Mesothelial cell of epicardium (in vitro differentiated cells): ENCODE measurements at regions not wholly inside any gene's neighbourhood (a gene's known extent, or its start where the extent isn't known, plus 50 kb on each side); places are given as distances from the start of the nearest gene placed in this dataset.
"Not testable (repeated sequence)": the region's sequence is repeated elsewhere in the genome, so short reads cannot be mapped to it uniquely, and the experiment has no call there.

Experiments used
- DNase-seq, 2 experiments: peaks; one replicate each; pipeline ENCODE4 v3.0.0; 2021; ENCODE audit warnings: low spot score in 2 of 2; ENCODE audit not compliant: unreplicated experiment in 2 of 2
- H3K27ac Mint-ChIP-seq: 2 replicates; pipeline ENCODE4 v1.8.0; 2021; ENCODE audit warnings: mixed read lengths
- H3K27me3 Mint-ChIP-seq: 2 replicates; pipeline ENCODE4 v1.8.0; 2021; ENCODE audit warnings: low read depth, mixed read lengths
- H3K36me3 Mint-ChIP-seq: 2 replicates; pipeline ENCODE4 v1.8.0; 2021; ENCODE audit warnings: mixed read lengths
- H3K4me1 Mint-ChIP-seq: 2 replicates; pipeline ENCODE4 v1.8.0; 2021; ENCODE audit warnings: mixed read lengths
- H3K4me3 Mint-ChIP-seq: 2 replicates; pipeline ENCODE4 v1.8.0; 2021; ENCODE audit warnings: mild to moderate bottlenecking, moderate library complexity, mixed read lengths
- H3K9me3 Mint-ChIP-seq: 2 replicates; pipeline ENCODE4 v1.8.0; 2021; ENCODE audit warnings: mixed read lengths
- TF ChIP-seq, protein P1 (sequence below): fragments of 200-600 bp; sonication (generic); IDR thresholded peaks from one replicate; pipeline ENCODE4 v1.5.0; 2021; ENCODE audit warnings: antibody characterized with exemption; ENCODE audit not compliant: unreplicated experiment

DNA sequence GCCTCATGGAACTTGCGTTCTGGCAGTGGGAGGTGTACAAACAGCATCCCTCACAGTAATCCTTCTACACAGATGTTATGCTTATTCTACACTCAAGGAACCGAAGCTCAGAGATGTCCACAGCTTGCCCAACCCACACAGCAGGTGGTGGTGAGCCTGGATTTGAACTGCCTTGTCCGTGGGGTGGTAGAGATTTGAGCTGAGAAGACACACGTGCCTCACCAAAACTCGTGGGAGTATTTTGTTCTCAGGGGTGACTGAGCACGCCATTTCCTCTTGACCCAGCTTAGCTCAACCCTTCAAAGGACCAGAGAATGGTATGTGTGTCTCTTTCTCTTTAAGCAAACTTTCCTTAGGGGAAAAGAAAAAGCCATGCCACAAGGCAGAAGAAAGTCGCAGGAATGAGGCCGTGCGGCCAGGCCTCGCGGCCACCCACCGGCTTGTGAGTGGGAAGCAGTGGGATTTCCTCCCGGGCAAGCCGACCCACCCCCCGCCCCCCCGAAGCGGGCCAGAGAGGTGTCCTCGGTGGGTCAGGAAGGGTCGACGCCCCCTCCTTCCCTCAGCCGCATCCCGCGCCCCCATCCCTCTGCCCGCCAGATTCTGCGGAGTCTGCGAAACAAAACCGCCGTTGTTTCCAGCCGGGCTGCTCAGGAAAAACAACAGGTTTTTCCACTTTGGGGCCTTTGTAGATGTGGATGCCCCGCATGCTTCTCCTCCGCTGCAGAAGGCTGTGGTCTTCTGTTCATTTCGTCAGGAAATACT, 123.8 kb upstream of the ZNF469 start:
- not testable (repeated sequence) for H3K27me3 Mint-ChIP-seq, DNase-seq
- Mint-ChIP-seq H3K4me3 (peak overlapping the region; percentile 10), H3K9me3 (peaks cover 27% of the 10 kb centered on the region), H3K4me1 (peaks cover 36% of the 10 kb centered on the region), H3K27ac (peak overlapping the region; percentile 85), H3K36me3 (peaks cover 19% of the 10 kb centered on the region)

DNA sequence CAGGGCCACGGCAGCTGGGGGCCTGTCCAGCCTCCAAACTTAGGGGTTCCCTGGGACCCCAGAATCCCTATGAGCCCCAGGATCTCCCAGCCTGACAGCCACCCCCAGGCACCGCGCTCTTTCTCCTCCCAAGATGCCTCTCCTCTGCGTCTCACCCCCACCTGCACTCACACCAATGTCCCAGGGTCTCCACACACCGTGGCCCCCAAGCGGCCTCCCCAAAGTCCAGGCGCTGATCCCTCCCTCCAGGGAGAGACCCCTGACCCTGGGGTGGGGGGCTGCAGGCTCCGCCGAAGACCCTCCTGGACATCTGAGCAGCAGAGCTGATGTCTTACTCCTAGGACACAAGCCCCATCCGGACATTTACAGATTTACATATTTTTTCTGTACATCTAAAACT, 123.2 kb upstream of the ZNF469 start:
- Mint-ChIP-seq H3K27ac (peak overlapping the region; percentile 85), H3K36me3 (peaks cover 19% of the 10 kb centered on the region), H3K9me3 (peaks cover 26% of the 10 kb centered on the region), H3K4me1 (peaks cover 39% of the 10 kb centered on the region), H3K4me3 (peak overlapping the region; percentile 10)
- not testable (repeated sequence) for DNase-seq, H3K27me3 Mint-ChIP-seq

DNA sequence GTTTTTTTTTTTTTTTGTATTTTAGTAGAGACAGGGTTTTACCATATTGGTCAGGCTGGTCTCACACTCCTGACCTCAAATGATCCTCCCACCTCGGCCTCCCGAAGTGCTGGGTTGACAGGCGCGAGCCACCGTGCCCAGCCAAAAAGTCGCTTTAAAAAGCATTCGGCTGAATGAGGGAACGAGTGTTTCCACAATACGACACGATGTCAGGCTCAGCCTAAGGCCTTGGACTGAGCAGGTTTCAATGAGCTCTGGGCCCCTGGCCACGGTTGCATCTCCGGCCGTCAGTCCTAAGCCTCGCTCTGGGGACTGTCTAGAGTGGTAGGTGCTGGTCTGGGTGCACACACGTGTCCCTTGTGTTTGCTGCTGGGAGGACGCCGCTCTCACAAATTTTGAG, 122.6 kb upstream of the ZNF469 start:
- Mint-ChIP-seq H3K27ac (peak overlapping the region; percentile 72), H3K4me1 (peaks cover 44% of the 10 kb centered on the region), H3K9me3 (peaks cover 20% of the 10 kb centered on the region), H3K36me3 (peaks cover 14% of the 10 kb centered on the region)
- not testable (repeated sequence) for H3K27me3 Mint-ChIP-seq, DNase-seq, H3K4me3 Mint-ChIP-seq

DNA sequence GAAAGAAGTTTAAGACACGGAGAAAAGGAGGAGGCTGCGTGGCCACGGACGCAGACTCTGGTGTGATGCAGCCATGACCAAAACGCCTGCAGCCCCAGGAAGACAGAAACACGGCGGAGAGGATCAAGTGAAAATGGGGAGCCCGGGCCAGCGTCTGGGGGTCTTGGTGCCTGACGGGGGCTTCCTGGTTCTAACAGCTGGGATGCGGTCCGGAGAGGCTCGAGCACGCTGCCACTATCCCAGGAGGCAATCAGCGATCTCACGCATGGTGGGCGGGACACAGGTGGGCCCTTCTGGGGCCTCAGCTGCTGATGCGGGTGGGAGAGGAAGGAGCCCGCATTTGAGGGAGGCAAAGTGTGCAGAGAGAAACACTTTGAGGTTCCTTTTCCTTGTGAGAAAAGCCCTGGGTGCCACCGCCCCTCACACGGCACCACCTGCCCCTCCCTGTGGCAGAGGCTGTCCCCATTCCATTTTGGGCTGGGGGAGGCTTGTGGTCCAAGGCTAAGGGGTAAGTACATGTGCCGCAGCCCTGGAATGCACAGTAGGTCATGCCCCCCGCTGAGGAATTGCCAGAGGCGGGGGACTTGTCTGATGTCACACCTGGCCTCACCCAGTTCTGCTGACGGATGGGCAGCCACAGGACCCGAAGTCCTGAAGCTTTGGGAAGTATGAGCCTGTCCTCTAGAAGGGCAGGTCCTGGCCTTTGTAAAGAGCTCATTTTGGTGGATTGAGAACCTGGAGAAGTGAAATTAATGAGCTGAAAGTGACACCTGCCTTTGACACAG, 121.7 kb upstream of the ZNF469 start:
- not testable (repeated sequence) for H3K27me3 Mint-ChIP-seq, H3K36me3 Mint-ChIP-seq, H3K4me3 Mint-ChIP-seq, DNase-seq
- peaks cover 46% of the 10 kb centered on the region for H3K4me1 Mint-ChIP-seq
- peak overlapping the region; percentile 72 for H3K27ac Mint-ChIP-seq
- H3K9me3 Mint-ChIP-seq = peaks cover 11% of the 10 kb centered on the region

- H3K27me3 Mint-ChIP-seq, H3K9me3 Mint-ChIP-seq, DNase-seq, H3K4me3 Mint-ChIP-seq, H3K36me3 Mint-ChIP-seq: not testable (repeated sequence)
- Mint-ChIP-seq H3K27ac (peak overlapping the region; percentile 91), H3K4me1 (peaks cover 54% of the 10 kb centered on the region)
Observed at GRCh38 chr16:88261814-88262605, 120.7 kb upstream of the ZNF469 start.

DNA sequence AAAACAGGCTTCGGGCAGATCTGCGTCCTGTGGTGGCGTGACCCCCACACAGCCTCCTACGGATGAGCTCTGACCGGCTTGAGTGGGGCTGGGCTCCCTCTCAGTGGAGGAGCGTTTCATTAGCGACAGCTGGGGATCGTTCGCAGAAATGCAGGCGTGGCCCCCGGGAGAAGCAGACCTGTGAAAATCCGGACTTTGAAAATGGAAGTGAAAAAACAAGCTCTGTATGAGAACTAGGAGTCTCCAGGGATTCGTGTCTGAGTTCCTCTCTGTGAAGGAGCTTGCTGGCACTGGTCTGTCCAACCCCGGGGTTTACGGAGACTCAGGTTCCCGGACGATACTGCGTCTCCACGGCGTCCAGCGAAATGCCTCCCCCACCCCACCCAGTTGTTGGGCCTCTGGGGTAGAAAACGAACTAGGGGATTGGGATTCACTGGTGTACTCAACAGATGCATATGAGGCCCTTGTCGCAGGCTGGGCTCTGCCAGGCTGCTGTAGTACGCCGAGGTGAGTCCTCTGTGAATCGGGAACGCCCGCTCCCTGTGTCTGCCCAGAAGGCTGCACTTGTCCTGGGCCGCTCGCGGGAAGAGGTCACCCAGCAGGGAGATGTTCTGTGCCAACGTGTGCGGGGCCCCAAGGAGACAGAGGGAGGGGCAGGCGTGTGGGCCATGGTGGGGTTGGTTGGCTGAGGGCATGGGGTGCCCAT, 119.7 kb upstream of the ZNF469 start:
- H3K27ac Mint-ChIP-seq = peak overlapping the region; percentile 93

DNA sequence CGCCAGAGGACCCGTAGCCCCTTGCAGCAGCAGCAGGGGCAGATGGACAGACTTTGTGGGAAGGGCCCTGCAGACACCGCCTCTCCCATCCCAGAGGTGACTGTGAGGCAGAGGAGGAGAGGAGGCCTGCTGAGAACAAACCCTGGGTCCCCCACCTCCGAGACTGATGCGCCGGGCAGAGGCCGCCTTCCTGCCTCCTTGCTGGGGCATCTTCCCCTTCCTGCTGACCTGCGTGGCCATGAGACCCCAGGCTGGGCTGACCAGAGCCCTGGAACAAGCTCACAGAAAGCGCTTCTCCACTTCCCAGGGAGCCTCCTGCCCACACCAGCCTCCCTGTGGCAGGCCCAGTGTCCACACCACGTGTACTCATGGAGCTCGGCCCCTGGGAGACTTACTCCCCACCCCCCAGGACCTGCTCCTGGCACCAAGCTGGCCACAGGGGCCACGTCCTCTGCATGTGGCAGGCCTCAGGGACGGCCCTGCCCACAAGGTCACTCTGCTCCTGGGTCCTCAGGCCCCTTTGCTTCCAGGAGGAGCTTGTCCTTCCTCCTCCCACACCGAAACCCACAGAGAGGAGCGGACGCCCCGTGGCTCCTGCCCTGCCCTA, 119.0 kb upstream of the ZNF469 start:
- DNase-seq, H3K9me3 Mint-ChIP-seq, H3K27me3 Mint-ChIP-seq, H3K4me3 Mint-ChIP-seq, H3K36me3 Mint-ChIP-seq: not testable (repeated sequence)
- Mint-ChIP-seq H3K4me1 (peaks cover 54% of the 10 kb centered on the region), H3K27ac (peak overlapping the region; percentile 93)

More for the DNA sequence above, 119.7 kb upstream of the ZNF469 start:
- H3K4me3 Mint-ChIP-seq = peak overlapping the region; percentile 28
- not testable (repeated sequence) for DNase-seq, H3K36me3 Mint-ChIP-seq, H3K9me3 Mint-ChIP-seq, H3K27me3 Mint-ChIP-seq
- peaks cover 57% of the 10 kb centered on the region for H3K4me1 Mint-ChIP-seq

GRCh38 chr16:88264641-88265285, 118.0 kb upstream of the ZNF469 start:
- no peaks in the 10 kb centered on the region for H3K9me3 Mint-ChIP-seq
- H3K36me3 Mint-ChIP-seq = no peaks in the 10 kb centered on the region
- H3K27me3 Mint-ChIP-seq = no peaks in the 10 kb centered on the region
- peak; percentile 47 to 77 for DNase-seq
- TF ChIP-seq, protein P1, sequence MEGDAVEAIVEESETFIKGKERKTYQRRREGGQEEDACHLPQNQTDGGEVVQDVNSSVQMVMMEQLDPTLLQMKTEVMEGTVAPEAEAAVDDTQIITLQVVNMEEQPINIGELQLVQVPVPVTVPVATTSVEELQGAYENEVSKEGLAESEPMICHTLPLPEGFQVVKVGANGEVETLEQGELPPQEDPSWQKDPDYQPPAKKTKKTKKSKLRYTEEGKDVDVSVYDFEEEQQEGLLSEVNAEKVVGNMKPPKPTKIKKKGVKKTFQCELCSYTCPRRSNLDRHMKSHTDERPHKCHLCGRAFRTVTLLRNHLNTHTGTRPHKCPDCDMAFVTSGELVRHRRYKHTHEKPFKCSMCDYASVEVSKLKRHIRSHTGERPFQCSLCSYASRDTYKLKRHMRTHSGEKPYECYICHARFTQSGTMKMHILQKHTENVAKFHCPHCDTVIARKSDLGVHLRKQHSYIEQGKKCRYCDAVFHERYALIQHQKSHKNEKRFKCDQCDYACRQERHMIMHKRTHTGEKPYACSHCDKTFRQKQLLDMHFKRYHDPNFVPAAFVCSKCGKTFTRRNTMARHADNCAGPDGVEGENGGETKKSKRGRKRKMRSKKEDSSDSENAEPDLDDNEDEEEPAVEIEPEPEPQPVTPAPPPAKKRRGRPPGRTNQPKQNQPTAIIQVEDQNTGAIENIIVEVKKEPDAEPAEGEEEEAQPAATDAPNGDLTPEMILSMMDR = no peak
- peaks cover 47% of the 10 kb centered on the region for H3K4me1 Mint-ChIP-seq
- peak overlapping the region; percentile 86 for H3K27ac Mint-ChIP-seq
- no peak overlapping the region for H3K4me3 Mint-ChIP-seq

DNA sequence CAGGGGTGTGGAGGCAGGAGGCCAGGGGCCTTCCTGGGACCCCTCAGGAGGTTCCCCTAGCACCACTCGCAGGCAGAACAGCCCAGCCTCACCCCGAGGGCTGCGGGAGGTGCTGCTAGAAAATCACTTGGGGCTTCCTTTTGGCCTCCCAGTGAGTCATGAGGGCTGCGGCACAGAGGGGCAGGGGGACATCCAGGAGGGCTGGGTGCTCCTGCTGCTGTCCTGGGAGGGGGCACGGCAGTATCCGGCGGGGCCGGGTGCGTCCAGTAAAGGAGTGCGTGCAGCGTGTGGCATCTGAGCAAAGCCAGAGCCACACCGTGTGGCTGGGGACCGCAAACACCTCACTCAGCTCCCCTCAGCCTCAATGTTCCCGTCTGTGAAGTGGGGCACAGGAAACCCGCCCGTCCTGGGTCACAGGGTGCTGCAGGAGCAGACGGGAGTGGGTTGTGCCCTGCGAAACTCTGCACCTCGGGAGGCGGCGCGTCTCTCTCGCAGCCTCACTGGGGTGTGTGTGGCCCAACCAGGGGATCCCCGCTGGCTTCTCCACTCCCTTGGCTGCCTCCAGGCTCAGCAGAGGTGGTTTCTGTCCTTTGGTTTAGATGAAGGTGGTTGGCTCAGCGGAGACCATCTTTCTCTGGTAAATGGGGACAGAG, 117.3 kb upstream of the ZNF469 start:
- peaks cover 44% of the 10 kb centered on the region for H3K4me1 Mint-ChIP-seq
- H3K4me3 Mint-ChIP-seq, H3K9me3 Mint-ChIP-seq, H3K36me3 Mint-ChIP-seq, DNase-seq, H3K27me3 Mint-ChIP-seq, H3K27ac Mint-ChIP-seq: not testable (repeated sequence)

DNA sequence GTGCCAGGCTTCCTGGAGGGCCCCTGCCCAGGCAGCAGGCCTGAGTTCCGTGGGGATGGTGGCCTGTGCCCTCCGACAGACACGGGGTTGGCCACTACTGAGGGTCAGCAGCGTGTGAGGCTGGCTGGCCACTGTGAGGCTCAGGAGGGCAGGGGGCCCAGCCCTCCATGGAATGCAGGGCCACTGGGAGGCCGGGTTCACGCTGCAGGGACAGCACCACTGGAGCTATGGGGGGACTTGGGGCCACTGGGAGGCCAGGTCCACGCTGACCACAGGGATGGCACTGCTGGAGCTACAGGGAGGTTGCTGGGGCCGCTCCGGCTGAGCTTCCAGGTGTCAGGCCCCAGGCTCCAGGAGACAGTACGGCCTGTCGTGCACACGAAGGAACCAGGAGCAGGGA, 116.7 kb upstream of the ZNF469 start:
- H3K4me3 Mint-ChIP-seq, H3K9me3 Mint-ChIP-seq, H3K27ac Mint-ChIP-seq, H3K36me3 Mint-ChIP-seq, H3K27me3 Mint-ChIP-seq, DNase-seq: not testable (repeated sequence)
- peaks cover 38% of the 10 kb centered on the region for H3K4me1 Mint-ChIP-seq

- not testable (repeated sequence) for H3K36me3 Mint-ChIP-seq, H3K27me3 Mint-ChIP-seq, H3K9me3 Mint-ChIP-seq, H3K4me3 Mint-ChIP-seq, DNase-seq, H3K27ac Mint-ChIP-seq
- H3K4me1 Mint-ChIP-seq = peaks cover 31% of the 10 kb centered on the region
Observed at GRCh38 chr16:88266935-88267551, 115.7 kb upstream of the ZNF469 start.
